OCI-LY7 (cell line): ENCODE measurements at regions not wholly inside any gene's neighbourhood (a gene's known extent, or its start where the extent isn't known, plus 50 kb on each side); places are given as distances from the start of the nearest gene placed in this dataset.

ENCODE experiments used
- BruUV-seq: library from RNA; stranded (reverse); fragments of 400-500 nt; replicated peaks from 2 replicates; lab custom pipeline; 2021; lab: Mats Ljungman, UMichigan
- CTCF ChIA-PET: fragments of 300-600 bp; sonication (Branson Sonifier 250); formaldehyde crosslinking; loops from one replicate; lab custom pipeline; 2022; ENCODE audit warnings: antibody characterized with exemption; ENCODE audit not compliant: unreplicated experiment; lab: Charles Lee
- POLR2A ChIA-PET: fragments of 300-600 bp; sonication (Branson Sonifier 250); formaldehyde crosslinking; loops from one replicate; lab custom pipeline; 2022; ENCODE audit warnings: antibody characterized with exemption; lab: Charles Lee
- DNase-seq: peaks from one replicate; pipeline ENCODE4 v3.0.0-alpha.2; 2015; ENCODE audit warnings: low spot score
- H2AFZ ChIP-seq: fragments of 200-600 bp; sonication (generic), shearing (Covaris generic); 2 replicates; pipeline ENCODE4 v1.6.1; 2014; ENCODE audit warnings: mild to moderate bottlenecking, antibody characterized with exemption, low read length, moderate library complexity
- H3K27ac ChIP-seq: fragments of 200-600 bp; sonication (generic); 2 replicates; pipeline ENCODE4 v1.5.1; 2014; ENCODE audit warnings: mixed run types, low read depth, mild to moderate bottlenecking, moderate library complexity, low read length, inconsistent platforms; ENCODE audit not compliant: poor library complexity, severe bottlenecking
- H3K36me3 ChIP-seq: fragments of 200-600 bp; sonication (generic); 2 replicates; pipeline ENCODE4 v1.6.1; 2014; ENCODE audit warnings: mild to moderate bottlenecking, antibody characterized with exemption, low read length, moderate library complexity, mixed read lengths; ENCODE audit not compliant: insufficient read depth
- H3K4me1 ChIP-seq: fragments of 200-600 bp; sonication (generic); 2 replicates; pipeline ENCODE4 v1.5.1; 2014; ENCODE audit warnings: mild to moderate bottlenecking, low read length; ENCODE audit not compliant: insufficient read depth, poor library complexity, severe bottlenecking
- H3K4me2 ChIP-seq: fragments of 200-600 bp; sonication (generic); 2 replicates; pipeline ENCODE4 v1.6.1; 2014; ENCODE audit warnings: mild to moderate bottlenecking, low read length
- H3K4me3 ChIP-seq: fragments of 200-600 bp; sonication (generic); 2 replicates; pipeline ENCODE4 v1.5.1; 2014; ENCODE audit warnings: mild to moderate bottlenecking, low read depth, low read length; ENCODE audit not compliant: poor library complexity, severe bottlenecking
- H3K79me2 ChIP-seq: fragments of 200-600 bp; sonication (generic); 2 replicates; pipeline ENCODE4 v1.6.1; 2016; ENCODE audit warnings: low read depth, mild to moderate bottlenecking, low read length, moderate library complexity, mixed read lengths; ENCODE audit not compliant: insufficient read depth
- H3K9me2 ChIP-seq: fragments of 200-600 bp; sonication (generic); 2 replicates; pipeline ENCODE4 v1.6.1; 2016; ENCODE audit warnings: mild to moderate bottlenecking, low read length, mixed read lengths; ENCODE audit not compliant: insufficient read depth
- H3K9me3 ChIP-seq: fragments of 200-600 bp; sonication (generic); 2 replicates; pipeline ENCODE4 v1.6.1; 2014; ENCODE audit warnings: mild to moderate bottlenecking, mixed run types, low read length, mixed read lengths
- H4K20me1 ChIP-seq: fragments of 200-600 bp; sonication (generic); 2 replicates; pipeline ENCODE4 v1.6.1; 2014; ENCODE audit warnings: mild to moderate bottlenecking, antibody characterized with exemption, low read length, moderate library complexity, mixed read lengths; ENCODE audit not compliant: insufficient read depth
- EZH2phosphoT487 ChIP-seq: fragments of 200-600 bp; sonication (generic); IDR thresholded peaks from 2 replicates; pipeline ENCODE4 v1.6.1; 2018; ENCODE audit warnings: low read depth, borderline replicate concordance, mild to moderate bottlenecking, mixed run types, antibody characterized with exemption, low read length, moderate library complexity, mixed read lengths
- intact Hi-C: fragments of 100-400 bp; cut with micrococcal nuclease; formaldehyde crosslinking; loops from one replicate; pipeline ENCODE4 v1.10.0; 2022; ENCODE audit not compliant: unreplicated experiment
- TF ChIP-seq, protein P1 (sequence below): fragments of 200-600 bp; sonication (generic); conservative IDR thresholded peaks from 2 replicates; pipeline ENCODE4 v1.5.1; 2014; ENCODE audit warnings: mild to moderate bottlenecking, antibody characterized with exemption, low read length, moderate library complexity, mixed read lengths

DNA sequence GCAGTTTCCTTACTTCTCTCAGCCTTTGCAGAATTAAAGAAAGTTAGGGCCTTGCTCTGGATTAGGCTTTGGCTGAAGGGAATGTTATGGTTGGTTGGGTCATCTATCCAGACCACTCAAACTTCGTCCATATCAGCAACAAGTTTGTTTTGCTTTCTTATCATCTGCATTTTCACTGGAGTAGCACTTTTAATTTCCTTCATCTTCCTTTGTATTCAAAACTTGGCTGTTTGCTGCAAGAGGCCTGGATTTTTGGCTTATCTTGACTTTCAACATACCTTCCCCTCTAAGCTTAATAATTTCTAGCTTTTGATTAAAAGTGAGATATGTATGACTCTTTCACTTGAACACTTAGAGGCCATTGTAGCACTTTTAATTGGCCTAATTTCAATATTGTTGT is 126.7 kb upstream of the CENPE start:
- Histone ChIP-seq H3K4me1 (no peaks in the 10 kb centered on the region), H3K36me3 (no peaks in the 10 kb centered on the region), H3K4me2 (no peak overlapping the region), H3K4me3 (no peak overlapping the region), H3K27ac (no peak overlapping the region), H3K9me3 (no peaks in the 10 kb centered on the region), H3K9me2 (no peaks in the 10 kb centered on the region), H2AFZ (no peak overlapping the region), H4K20me1 (no peaks in the 10 kb centered on the region), H3K79me2 (no peaks in the 10 kb centered on the region)
- no TSS peak for BruUV-seq
- POLR2A ChIA-PET: no interaction called here
- no peak for DNase-seq
- TF ChIP-seq EZH2phosphoT487: no peak
- TF ChIP-seq, protein P1, sequence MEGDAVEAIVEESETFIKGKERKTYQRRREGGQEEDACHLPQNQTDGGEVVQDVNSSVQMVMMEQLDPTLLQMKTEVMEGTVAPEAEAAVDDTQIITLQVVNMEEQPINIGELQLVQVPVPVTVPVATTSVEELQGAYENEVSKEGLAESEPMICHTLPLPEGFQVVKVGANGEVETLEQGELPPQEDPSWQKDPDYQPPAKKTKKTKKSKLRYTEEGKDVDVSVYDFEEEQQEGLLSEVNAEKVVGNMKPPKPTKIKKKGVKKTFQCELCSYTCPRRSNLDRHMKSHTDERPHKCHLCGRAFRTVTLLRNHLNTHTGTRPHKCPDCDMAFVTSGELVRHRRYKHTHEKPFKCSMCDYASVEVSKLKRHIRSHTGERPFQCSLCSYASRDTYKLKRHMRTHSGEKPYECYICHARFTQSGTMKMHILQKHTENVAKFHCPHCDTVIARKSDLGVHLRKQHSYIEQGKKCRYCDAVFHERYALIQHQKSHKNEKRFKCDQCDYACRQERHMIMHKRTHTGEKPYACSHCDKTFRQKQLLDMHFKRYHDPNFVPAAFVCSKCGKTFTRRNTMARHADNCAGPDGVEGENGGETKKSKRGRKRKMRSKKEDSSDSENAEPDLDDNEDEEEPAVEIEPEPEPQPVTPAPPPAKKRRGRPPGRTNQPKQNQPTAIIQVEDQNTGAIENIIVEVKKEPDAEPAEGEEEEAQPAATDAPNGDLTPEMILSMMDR: no peak
- CTCF ChIA-PET: no interaction called here
- intact Hi-C loops: no loop called here

- TF ChIP-seq, protein P1: no peak
- no peak for TF ChIP-seq EZH2phosphoT487
- BruUV-seq: no TSS peak
- H3K9me2 ChIP-seq: no peaks in the 10 kb centered on the region
- no peaks in the 10 kb centered on the region for H4K20me1 ChIP-seq
- no peak overlapping the region for H3K27ac ChIP-seq
- H3K36me3 ChIP-seq: no peaks in the 10 kb centered on the region
- CTCF ChIA-PET: no interaction called here
- intact Hi-C loops: no loop called here
- H3K4me2 ChIP-seq: no peak overlapping the region
- H3K9me3 ChIP-seq: peaks cover 8% of the 10 kb centered on the region; the same call in 1 of the 2 replicates
- no peaks in the 10 kb centered on the region for H3K4me1 ChIP-seq
- no peaks in the 10 kb centered on the region for H3K79me2 ChIP-seq
- no peak for DNase-seq
- POLR2A ChIA-PET: no interaction called here
- H3K4me3 ChIP-seq: no peak overlapping the region
- no peak overlapping the region for H2AFZ ChIP-seq
Observed at GRCh38 chr4:103318327-103318726, 120.2 kb upstream of the CENPE start.

- CTCF ChIA-PET: no interaction called here
- Histone ChIP-seq H3K4me3 (no peak overlapping the region), H4K20me1 (no peaks in the 10 kb centered on the region), H3K36me3 (no peaks in the 10 kb centered on the region), H3K4me1 (no peaks in the 10 kb centered on the region), H3K9me3 (no peaks in the 10 kb centered on the region), H2AFZ (no peak overlapping the region), H3K9me2 (no peaks in the 10 kb centered on the region), H3K27ac (no peak overlapping the region), H3K79me2 (no peaks in the 10 kb centered on the region), H3K4me2 (no peak overlapping the region)
- POLR2A ChIA-PET: interaction anchor here (0.6 to 1.9 kb wide), 4 partner anchors 9 to 258 kb away, joined by 3 to 6 read pairs (median 3); no protein-coding TSS in a partner anchor
- no peak for DNase-seq
- no TSS peak for BruUV-seq
- TF ChIP-seq, protein P1: no peak
- no peak for TF ChIP-seq EZH2phosphoT487
- intact Hi-C loops: no loop called here
Observed at GRCh38 chr4:103308248-103308561, 110.1 kb upstream of the CENPE start.
